ENCODE measurements at regions not wholly inside any gene's neighbourhood (a gene's known extent, or its start where the extent isn't known, plus 50 kb on each side); places are given as distances from the start of the nearest gene placed in this dataset.
"Not testable (repeated sequence)": the region's sequence is repeated elsewhere in the genome, so short reads cannot be mapped to it uniquely, and the experiment has no call there.

DNA sequence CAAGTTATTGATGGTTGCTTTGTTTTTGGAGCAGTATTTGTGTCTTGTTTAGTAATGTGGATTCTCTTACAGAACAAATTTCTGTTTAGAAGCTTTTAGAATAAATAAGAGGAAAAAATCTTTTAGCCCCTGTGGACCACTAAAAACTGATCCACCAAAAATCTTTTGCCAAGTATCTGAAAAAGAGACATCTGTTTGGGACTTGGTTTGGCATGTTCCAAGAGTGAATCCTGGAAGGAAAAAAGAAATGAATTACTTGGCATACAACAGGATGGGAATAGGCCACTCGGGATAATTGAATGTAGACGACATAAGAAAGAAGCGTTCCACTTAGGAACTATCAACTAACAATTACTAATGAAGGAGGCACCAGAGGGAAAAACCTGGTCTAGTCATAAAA lies 1350.1 kb upstream of the C9orf72 start:
- DNase-seq (ENCODE audit: low read depth), result no peak

DNA sequence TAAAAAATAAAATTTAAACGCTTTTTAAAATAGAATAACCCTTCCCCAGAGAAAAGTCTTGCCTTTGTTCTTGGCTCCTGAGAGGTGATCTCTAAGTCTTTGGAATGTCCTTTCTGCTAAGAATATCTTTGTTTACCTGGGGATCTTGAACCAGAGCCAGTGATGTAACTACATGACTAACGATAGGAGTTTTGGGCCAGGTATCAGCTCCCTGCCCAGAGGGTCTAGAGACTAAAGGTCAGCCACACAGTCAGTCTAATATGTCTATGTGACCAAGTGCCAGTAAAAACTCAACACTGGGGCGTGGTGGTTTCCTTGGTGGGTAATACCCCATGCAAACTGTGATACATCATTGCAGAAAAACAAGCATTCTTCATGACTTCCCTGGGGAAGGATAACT lies 1351.9 kb upstream of the C9orf72 start:
- no peak for DNase-seq (ENCODE audit: low read depth)

DNA sequence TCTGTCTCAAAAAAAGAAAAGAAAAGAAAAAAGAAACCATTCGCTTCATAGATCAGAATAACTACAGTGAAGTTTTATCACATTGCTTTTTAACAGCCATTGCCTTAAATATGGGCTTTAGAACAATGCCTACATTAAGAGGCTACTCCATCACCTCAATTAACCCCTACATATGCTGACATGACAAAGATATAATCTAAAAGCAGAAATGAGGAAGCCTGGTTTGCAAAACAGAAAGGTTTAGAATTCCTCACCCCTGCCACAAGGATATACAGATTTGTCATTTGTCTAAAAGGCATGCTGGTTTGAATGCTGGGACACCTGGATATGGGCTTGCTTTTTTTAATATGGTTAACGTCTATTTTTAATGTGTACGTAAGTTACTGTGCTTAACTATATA lies 1353.0 kb upstream of the C9orf72 start:
- DNase-seq (ENCODE audit: low read depth), result no peak

DNA sequence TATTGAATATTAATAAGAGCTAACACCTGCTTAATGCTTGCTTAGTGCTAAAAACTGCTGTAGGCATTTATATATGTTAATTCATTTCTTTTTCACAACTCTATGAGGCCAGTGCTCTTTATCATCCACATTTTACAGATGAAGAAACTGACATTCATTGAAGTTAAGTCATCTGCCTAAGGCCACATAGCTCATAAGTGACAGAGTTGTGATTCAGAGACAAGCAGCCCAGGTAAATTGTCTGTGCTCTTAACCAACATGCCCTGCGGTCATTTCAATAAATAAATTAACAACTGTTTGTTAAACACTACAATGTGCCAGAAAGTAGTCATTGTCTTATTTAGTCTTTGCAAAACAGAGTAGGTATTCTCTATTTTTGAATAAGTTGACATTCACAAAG lies 1354.4 kb upstream of the C9orf72 start:
- no peak for DNase-seq (ENCODE audit: low read depth)

DNA sequence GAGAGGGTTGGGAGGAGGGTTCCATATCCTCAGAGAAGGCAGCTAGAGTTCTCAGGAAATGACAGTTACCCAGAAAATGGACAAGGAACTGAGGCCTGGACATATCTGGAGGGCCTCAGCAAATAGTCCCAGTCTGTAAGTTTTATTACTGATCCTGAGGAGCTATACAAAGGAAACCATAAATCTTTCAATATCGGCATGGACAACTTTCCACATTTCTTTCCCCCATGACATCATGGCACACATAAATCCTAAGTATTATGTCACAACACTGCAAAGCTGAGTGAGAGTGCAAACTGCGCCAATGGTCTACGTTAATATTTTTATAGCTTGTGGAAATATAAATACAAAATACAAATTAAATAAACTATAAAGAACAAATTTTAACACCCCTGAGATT lies 1356.2 kb upstream of the C9orf72 start:
- DNase-seq (ENCODE audit: low read depth), result no peak

DNA sequence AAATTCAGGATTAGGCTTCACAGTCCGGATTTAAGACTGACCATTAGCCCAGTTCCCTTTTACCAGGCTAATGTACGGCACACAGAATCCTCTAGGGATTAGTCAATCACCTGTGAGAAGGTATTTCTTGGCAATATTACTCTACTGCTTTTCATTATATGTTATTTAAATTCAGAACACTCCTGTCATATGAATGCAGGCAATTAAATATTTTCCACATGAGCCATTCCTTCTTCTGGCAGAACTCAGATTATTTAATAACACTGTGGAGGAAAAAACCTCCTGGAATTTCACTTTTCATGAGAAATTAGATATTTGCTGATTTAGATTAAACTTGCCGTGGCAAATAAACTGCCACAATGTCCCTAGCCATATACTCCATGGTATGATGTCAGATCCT lies 1357.5 kb upstream of the C9orf72 start:
- no peak for DNase-seq (ENCODE audit: low read depth)

DNA sequence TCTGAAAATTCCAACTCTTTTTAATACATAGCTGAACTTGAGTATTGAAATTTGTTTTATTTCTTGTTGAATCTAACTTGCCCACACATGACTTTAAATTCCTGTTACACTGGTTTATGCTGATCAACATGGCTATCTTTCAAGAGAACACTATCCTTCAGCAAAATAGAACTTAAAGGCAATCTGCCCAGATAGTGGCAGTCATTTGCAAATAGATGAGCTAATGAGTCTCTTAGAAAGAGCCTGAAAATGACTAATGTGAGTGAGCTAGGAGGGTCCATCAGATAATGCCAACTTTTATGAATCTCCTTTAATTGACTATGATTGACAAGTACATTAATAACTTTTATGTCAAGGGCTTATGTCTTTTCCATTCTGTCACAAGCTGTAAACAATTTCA lies 1360.8 kb upstream of the C9orf72 start:
- DNase-seq (ENCODE audit: low read depth), result no peak

DNA sequence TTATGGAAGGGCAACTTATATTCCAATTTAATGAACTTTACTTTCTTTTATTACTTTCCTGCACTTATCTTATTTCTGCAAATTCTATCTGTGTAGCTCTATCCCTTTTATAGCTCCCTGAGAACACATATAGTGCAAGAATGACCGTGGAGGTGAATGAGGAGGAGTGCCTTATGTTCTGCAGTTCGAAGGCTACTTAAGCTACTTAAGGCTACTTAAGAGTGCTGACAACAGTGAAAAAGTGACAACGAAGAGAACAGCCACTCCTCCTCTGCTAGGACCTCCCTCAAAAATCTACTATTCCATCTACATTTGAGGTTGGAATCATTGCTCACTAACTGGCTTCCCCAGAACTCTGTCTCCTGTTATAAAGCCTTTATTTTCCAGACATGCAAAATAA lies 1365.7 kb upstream of the C9orf72 start:
- DNase-seq (ENCODE audit: low read depth), result no peak

DNA sequence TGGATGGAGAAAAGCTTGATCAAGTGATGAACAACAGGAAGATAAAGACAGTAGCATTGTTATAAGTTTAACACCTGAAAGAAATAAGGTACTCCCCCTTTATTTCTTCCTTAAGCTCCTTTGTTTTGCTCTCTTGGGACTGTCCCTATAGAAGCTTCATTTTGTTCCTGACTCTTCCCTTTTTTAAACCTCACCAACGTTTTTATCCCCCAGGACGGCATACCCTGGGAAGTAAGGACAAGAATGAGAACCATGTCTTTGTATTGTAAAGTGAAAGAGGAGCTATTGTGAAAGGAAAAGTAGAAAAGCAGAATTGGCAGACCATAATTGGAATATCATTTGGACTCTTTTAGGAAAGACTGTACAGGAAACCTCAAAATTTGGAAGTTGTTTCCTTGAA lies 1368.6 kb upstream of the C9orf72 start:
- no peak for DNase-seq (ENCODE audit: low read depth)

DNA sequence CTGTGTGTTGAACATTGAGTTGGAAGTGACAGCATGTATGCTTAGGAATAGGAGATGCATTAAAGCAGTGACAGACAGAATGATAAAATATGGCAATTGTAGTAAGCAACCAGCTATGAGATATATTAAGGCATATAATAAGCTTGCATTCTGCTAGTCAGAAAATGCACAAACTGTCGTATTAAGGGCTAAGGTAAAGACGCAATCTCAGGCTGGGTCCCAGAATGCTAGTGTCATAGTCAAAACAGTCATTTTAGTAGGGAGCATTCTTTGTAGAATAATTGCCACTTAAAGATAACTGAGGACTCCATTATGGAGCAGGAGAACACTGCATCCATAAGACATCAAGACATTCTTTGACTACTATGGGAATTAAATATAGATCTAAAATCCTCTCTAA lies 1369.7 kb upstream of the C9orf72 start:
- no peak for DNase-seq (ENCODE audit: low read depth)

DNA sequence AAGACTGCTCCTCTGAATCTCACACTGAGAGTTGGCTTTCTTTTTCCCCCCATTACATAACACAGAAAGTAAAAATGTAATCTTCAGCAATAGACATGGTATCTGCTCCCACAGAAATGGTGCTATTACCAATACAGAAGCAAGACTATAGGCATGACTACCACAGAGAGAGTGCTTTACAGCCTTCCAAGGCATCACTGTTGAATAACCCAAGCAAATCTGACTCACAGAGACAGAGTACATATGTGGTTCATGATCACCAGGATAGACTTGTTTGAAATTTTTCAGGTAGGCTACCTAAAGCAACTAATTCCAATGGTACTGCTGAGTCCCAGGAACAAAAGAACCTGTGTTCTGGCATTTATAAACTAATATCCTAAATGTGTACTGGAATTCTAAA lies 1373.4 kb upstream of the C9orf72 start:
- no peak for DNase-seq (ENCODE audit: low read depth)

DNA sequence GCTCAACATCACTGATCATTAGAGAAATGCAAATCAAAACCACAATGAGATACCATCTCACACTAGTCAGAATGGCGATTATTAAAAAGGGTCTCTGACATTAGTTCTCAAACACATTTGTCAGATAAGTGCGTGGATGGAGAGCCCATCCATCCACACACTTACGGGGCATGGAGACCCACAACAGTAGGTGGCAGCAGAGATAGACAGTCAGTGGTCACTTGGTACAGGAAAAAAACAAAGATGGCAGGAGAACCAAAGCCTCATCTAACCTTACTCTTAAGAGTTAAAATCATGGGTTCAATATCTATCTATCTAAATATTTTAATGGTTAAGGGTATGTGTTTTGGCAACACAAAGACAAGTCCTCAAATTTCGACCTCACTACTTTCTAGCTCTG lies 1378.7 kb upstream of the C9orf72 start:
- no peak for DNase-seq (ENCODE audit: low read depth)

DNA sequence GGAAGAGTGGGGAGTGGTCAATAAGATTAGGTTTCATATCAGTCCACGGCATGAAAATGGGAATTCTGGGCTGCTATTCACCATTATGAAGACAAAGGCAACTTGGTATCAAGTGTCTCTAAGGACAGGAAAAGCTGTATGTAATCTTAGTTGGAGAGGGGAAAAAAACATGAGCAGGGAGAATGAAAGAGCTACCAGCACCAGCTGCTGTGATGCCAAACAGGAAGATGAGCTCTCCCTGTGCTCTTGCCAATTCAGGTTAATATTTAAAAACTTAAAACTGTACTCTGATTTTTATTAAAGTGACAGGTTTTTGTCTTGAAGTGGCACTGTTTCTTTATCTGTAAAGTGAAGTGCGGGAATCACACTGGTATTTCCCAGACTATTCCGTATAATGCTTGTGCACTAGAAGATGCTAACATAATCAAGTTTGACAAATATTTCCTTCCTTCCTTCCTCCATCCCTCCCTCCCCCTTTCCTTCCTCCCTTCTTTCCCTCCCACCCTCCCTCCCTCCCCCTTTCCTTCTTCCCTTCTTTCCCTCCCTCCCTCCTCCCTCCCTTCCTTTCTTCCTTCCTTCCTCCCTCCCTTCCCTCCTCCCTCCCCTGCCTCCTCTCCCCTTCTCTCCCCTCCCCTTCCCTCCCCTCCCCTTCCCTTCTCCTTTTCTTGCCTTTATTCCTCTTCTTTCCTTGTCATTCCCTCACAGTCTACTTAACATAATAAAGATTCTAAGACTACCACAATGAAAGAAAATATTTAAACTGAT lies 1383.0 kb upstream of the C9orf72 start:
- DNase-seq (ENCODE audit: low read depth), result no peak

DNA sequence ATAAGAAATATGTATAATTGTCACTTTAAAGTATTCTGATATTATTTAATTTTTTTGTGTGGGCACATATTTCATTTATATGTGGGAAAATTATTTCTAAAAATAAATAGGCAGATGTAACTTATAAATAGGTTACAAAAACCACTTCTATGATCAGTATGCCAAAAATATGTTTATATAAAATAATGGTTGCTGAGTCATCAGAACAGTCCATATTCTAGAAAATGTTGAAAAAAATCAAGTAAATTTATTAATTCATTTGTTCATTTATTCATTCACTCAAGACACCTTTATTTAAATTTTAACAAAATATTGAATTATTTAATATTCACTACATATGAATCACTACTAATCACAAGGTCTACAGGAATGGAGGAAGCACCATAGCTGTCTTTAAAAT lies 1387.3 kb upstream of the C9orf72 start:
- no peak for DNase-seq (ENCODE audit: low read depth)

DNA sequence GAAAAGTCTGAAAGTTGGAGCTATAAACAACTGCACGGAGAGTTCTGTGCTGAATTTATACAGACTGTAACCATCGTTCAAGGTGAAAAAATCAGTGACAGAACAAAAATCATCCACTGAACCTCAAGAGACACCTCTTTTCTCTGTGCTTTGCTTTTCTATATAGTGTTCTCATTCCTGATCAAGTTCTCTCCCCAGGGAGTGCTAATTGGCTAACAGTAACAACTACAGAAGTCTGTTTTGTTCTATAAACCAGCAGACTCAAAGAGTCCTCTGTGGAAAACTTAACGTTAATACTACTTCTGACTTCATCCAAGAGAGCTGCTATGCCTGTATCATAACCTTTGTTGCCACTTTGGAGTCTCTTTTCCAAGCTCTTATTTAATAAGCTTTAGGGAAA lies 1388.3 kb upstream of the C9orf72 start:
- DNase-seq (ENCODE audit: low read depth), result no peak

DNA sequence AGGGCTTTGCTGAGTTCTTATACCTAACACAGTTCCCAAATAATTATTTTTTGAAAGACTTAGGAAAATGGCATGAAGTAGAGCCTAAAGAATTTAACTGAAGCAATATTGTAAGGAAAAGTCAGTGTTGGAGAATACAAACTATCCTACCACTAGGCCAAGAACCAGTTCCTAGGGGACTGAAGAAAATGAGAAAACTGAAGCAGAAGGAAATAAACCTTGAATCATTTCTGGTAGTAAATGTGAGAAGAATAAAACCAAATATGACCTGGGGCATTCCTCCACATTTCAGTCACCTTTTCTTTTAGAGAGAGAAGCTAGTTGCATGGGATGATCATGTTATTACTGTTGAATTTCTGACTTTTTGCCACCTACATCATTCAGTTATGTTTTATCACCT lies 1393.9 kb upstream of the C9orf72 start:
- DNase-seq (ENCODE audit: low read depth), result no peak

DNA sequence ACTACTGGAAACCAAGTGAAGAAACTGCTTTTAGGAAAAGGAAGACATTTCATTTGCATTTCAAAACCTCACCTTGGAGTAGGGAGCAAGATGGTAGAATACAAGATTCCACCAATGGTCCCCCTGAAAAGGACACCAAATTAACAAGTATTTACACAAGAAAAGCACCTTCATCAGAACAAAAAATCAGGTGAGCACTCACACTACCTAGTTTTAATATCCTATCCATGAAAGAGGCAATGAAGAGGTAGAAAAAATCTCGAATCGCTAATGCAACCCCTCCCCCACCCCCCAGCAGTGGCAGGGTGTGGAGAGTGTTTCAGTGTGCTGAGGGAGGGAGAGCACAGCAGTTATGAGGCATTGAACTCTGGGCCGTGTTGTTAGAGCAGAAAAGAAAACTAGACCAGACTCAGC lies 1397.0 kb upstream of the C9orf72 start:
- no peak for DNase-seq (ENCODE audit: low read depth)

DNA sequence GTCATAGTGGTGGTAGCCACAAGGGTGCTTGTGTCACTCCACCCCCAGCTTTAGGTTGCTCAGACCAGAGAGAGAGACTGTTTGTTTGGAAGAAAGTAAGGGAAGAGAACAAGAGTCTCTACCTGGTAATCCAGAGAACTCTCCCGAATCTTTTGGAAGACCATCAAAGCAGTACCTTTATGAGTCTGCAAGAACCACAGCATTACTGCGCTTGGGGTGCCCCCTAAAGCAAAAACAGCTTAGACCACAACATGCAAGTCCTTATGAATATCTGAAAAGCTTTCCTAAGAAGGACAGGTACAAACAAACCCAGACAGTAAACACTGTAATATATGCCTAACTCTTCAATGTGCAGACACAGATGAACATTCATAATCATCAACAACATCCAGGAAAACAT lies 1398.6 kb upstream of the C9orf72 start:
- no peak for DNase-seq (ENCODE audit: low read depth)

DNA sequence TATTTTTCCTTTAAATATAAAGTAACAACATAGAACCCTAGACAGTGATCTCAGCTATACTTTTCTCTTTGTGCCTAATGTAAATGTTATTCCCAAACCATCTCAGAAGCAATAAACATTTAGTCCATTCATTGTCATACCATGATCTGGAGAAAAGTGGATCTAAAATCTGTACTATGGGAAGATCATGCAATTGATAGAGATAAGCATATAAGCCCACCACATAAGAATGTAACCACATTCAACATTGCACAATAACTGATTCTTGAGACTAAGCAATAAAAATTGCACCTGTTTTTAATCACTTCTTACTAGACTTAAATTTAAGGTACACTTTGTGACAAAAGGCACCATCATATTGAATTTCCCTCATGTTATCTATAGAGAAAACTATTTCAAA lies 1403.0 kb upstream of the C9orf72 start:
- no peak for DNase-seq (ENCODE audit: low read depth)

DNA sequence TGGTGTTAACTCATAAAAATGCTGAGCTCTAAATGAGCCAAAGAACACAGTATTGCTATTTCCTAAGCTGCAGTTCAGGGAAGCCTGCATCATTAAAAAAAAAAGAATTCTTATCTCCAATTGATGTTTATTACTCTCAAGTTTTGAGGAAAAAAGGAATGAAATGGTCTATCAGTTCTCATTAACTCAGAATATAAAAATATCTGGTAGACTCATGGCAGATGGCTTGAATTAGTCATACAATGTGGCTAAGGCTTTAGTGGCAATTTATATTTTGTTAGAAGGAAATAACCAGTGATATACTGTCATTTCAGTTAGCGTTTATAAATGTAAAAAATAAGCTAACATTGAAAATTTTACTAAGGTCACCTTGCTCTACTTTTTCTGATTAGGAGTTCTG lies 1403.4 kb upstream of the C9orf72 start:
- no peak for DNase-seq (ENCODE audit: low read depth)

DNA sequence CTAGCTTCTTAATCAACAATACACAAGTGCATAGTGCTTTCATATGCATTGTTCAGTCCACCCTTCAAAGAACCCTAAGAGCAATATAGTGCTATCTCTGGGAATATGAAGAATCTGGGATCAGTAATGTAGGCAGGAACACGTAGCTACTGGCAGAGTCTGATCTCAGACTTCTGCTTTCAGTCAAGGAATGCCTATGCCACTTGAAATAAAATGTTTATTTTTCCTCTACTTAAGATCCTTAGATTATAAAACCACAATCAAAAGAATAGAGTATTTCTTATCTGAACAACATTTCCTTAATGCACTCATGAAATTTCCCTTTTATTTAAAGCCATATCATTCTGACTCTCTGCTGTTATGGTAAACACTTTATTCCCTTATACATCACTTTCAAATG lies 1407.8 kb upstream of the C9orf72 start:
- no peak for DNase-seq (ENCODE audit: low read depth)

DNA sequence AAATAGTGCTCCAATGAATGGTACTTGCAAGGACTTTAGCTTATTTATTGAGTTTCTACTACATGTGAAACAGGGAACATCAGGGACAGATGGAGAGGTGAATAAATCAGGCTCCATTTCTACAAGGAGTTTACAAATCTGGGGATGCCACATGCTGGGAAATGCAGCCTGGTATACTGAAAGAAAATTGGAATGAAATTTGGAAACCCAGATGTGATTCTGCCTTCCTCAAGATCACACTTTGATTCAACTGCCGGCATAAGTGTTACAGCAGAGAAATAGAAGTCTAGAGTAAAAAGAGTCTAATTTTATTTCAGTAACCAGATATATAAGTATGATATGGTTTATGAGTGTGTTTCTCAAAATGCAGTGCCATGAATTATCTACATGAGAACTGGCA lies 1408.4 kb upstream of the C9orf72 start:
- DNase-seq (ENCODE audit: low read depth), result no peak

DNA sequence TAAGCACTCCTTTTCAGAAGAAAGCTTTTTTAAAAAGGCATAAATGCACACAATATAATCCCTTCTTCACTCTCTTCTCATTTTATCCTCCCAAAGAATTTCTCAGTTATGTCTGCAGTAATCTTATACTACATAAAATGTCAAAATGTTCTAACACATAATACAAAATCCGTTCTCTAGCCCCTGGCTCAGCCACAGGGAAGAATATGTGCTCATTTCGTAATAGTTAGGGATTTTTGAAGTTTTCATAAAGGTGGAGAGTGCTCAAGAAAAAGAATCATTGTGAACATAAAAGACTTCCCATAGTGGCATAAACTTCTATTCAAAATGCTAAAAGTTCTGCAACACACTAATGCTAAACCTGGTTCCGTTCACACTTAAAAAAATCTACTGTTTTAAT lies 1410.7 kb upstream of the C9orf72 start:
- DNase-seq (ENCODE audit: low read depth), result no peak

DNA sequence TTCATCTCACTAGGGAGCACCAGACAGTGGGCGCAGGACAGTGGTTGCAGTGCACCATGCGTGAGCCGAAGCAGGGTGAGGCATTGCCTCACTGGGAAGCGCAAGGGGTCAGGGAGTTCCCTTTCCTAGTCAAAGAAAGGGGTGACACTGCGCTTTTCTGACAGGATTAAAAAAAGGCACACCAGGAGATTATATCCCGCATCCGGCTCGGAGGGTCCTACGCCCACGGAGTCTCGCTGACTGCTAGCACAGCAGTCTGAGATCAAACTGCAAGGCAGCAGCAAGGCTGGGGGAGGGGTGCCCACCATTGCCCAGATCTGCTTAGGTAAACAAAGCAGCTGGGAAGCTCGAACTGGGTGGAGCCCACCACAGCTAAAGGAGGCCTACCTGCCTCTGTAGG lies 1416.7 kb upstream of the C9orf72 start:
- DNase-seq (ENCODE audit: low read depth), result not testable (repeated sequence)

DNA sequence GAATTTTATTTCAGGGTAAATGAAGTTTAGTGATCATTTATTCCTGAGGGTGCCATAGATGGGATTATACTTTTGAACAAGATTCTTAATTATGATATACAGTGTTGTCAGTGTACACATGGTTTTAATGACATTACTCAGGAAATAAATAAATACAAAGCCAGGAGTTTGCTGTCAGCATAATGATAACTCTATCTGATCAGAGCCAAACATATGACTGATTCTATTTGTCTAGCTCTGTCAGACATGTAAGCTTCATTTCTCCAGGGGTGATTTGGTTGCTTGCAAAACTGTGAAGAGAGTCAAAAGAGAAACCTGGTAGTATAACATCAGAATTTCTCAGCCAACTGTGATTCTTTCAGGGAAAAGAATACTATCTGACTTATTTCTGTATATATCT lies 1425.8 kb upstream of the C9orf72 start:
- DNase-seq (ENCODE audit: low read depth), result no peak
